ENCODE measurements at regions not wholly inside any gene's neighbourhood (a gene's known extent, or its start where the extent isn't known, plus 50 kb on each side); places are given as distances from the start of the nearest gene placed in this dataset.

DNA sequence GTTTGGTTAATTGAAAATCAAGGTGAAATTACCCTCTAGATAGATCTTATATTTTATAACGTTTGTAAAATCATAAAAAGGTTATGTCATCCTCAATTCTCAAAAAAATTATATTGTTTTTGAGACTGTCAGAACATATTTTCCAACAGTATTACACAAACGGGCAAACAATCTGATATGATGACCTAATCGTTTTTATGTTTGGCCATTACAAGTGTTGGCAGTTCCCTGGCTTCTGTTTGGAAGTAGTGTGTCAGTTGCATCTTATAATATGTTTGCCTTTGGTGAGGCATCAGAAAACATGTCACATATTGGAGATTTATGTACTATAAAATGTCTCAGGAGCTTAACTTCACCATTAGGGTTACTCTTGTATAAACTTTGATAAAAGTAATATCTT, 308.1 kb upstream of the EPHA7 start:
- Histone ChIP-seq H3K27ac (ENCODE audit: low read length) (no peak overlapping the region), H3K9me3 (ENCODE audit: control insufficient read depth in 1 of 2, low read length in 2 of 2) (no peaks in the 10 kb centered on the region), H3K27me3 (ENCODE audit: low read depth, low read length) (no peaks in the 10 kb centered on the region), H3K36me3 (ENCODE audit: control insufficient read depth in 1 of 2, insufficient read depth in 2 of 2, low read length in 2 of 2) (no peaks in the 10 kb centered on the region), H3K4me1 (ENCODE audit: control insufficient read depth in 1 of 2, insufficient read depth in 2 of 2, low read length in 2 of 2) (no peaks in the 10 kb centered on the region), H3K4me3 (ENCODE audit: low read depth in 1 of 2, low read length in 2 of 2) (no peak overlapping the region)

DNA sequence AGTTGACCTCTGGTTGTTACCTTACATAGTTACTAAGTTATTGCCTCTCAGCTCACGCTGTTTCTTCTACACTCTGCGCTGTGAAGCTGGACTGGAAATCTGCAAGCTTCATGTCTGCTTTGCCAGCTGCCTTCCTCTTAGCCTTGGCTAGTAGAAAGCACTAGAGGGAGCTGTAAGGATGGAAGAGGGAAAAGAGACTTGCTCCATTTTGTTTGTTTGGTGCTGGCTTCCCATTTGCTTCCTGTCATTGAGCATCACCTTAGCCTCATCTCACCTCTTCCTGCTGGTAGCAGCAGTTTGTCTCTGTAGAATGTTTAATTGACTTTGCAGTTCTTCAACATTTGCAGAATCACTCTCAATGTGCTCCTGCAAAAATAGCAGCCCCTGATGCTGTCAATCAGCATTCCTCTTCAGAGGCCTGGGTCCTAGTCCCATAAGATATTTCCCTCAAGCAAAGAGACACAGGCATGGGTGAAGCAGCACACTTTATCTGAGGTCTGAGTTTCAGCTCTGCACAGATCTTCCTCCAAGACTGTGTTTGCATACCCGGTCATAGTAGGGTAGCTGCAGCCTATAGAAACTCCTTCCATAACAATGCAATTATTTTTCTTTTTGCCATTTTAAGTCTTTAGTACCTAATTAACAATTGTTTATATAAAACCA, 302.2 kb upstream of the EPHA7 start:
- no peaks in the 10 kb centered on the region for H3K27me3 ChIP-seq (ENCODE audit: low read depth, low read length)
- no peak overlapping the region for H3K4me3 ChIP-seq (ENCODE audit: low read depth in 1 of 2, low read length in 2 of 2)
- H3K9me3 ChIP-seq (ENCODE audit: control insufficient read depth in 1 of 2, low read length in 2 of 2), result no peaks in the 10 kb centered on the region
- no peak overlapping the region for H3K27ac ChIP-seq (ENCODE audit: low read length)
- no peaks in the 10 kb centered on the region for H3K4me1 ChIP-seq (ENCODE audit: control insufficient read depth in 1 of 2, insufficient read depth in 2 of 2, low read length in 2 of 2)
- no peaks in the 10 kb centered on the region for H3K36me3 ChIP-seq (ENCODE audit: control insufficient read depth in 1 of 2, insufficient read depth in 2 of 2, low read length in 2 of 2)

GRCh38 chr6:93713974-93714373, 294.6 kb upstream of the EPHA7 start:
- Histone ChIP-seq H3K27me3 (ENCODE audit: low read depth, low read length) (no peaks in the 10 kb centered on the region), H3K4me3 (ENCODE audit: low read depth in 1 of 2, low read length in 2 of 2) (no peak overlapping the region), H3K9me3 (ENCODE audit: control insufficient read depth in 1 of 2, low read length in 2 of 2) (peaks cover 6 to 14% of the 10 kb centered on the region in 2 donors), H3K36me3 (ENCODE audit: control insufficient read depth in 1 of 2, insufficient read depth in 2 of 2, low read length in 2 of 2) (no peaks in the 10 kb centered on the region), H3K4me1 (ENCODE audit: control insufficient read depth in 1 of 2, insufficient read depth in 2 of 2, low read length in 2 of 2) (no peaks in the 10 kb centered on the region), H3K27ac (ENCODE audit: low read length) (no peak overlapping the region)

GRCh38 chr6:93703431-93703830, 284.1 kb upstream of the EPHA7 start:
- Histone ChIP-seq H3K36me3 (ENCODE audit: control insufficient read depth in 1 of 2, insufficient read depth in 2 of 2, low read length in 2 of 2) (no peaks in the 10 kb centered on the region), H3K27ac (ENCODE audit: low read length) (no peak overlapping the region), H3K4me3 (ENCODE audit: low read depth in 1 of 2, low read length in 2 of 2) (no peak overlapping the region), H3K9me3 (ENCODE audit: control insufficient read depth in 1 of 2, low read length in 2 of 2) (peaks cover 0 to 6% of the 10 kb centered on the region in 2 donors), H3K27me3 (ENCODE audit: low read depth, low read length) (no peaks in the 10 kb centered on the region), H3K4me1 (ENCODE audit: control insufficient read depth in 1 of 2, insufficient read depth in 2 of 2, low read length in 2 of 2) (no peaks in the 10 kb centered on the region)

DNA sequence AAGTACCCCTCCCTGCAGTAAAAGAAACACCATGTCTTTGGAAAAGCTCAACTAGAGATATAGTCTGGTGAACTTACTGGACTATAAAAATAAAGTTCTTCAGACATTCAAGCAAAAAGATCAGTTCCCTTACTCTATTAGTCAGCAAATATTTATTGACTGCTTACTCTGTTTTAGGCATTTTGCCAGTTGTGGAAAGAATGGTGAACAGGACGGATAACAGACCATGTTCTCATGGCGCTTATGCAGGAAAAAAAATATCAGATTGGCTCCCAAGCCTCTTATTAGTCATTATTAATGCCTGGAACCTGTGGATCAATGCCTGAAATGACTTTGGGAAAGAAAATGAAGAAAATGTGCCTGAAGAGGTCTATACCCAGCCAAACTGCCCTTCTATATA, 282.2 kb upstream of the EPHA7 start:
- Histone ChIP-seq H3K27me3 (ENCODE audit: low read depth, low read length) (no peaks in the 10 kb centered on the region), H3K4me3 (ENCODE audit: low read depth in 1 of 2, low read length in 2 of 2) (no peak overlapping the region), H3K36me3 (ENCODE audit: control insufficient read depth in 1 of 2, insufficient read depth in 2 of 2, low read length in 2 of 2) (no peaks in the 10 kb centered on the region), H3K27ac (ENCODE audit: low read length) (no peak overlapping the region), H3K9me3 (ENCODE audit: control insufficient read depth in 1 of 2, low read length in 2 of 2) (no peaks in the 10 kb centered on the region), H3K4me1 (ENCODE audit: control insufficient read depth in 1 of 2, insufficient read depth in 2 of 2, low read length in 2 of 2) (no peaks in the 10 kb centered on the region)

- Histone ChIP-seq H3K27ac (ENCODE audit: low read length) (no peak overlapping the region), H3K4me3 (ENCODE audit: low read depth in 1 of 2, low read length in 2 of 2) (no peak overlapping the region), H3K4me1 (ENCODE audit: control insufficient read depth in 1 of 2, insufficient read depth in 2 of 2, low read length in 2 of 2) (no peaks in the 10 kb centered on the region), H3K27me3 (ENCODE audit: low read depth, low read length) (no peaks in the 10 kb centered on the region), H3K9me3 (ENCODE audit: control insufficient read depth in 1 of 2, low read length in 2 of 2) (no peaks in the 10 kb centered on the region), H3K36me3 (ENCODE audit: control insufficient read depth in 1 of 2, insufficient read depth in 2 of 2, low read length in 2 of 2) (no peaks in the 10 kb centered on the region)
These were observed 266.1 kb upstream of the EPHA7 start for GRCh38 chr6:93685494-93685893.

- no peaks in the 10 kb centered on the region for H3K4me1 ChIP-seq (ENCODE audit: control insufficient read depth in 1 of 2, insufficient read depth in 2 of 2, low read length in 2 of 2)
- no peaks in the 10 kb centered on the region for H3K36me3 ChIP-seq (ENCODE audit: control insufficient read depth in 1 of 2, insufficient read depth in 2 of 2, low read length in 2 of 2)
- H3K9me3 ChIP-seq (ENCODE audit: control insufficient read depth in 1 of 2, low read length in 2 of 2), result no peaks in the 10 kb centered on the region
- no peak overlapping the region for H3K4me3 ChIP-seq (ENCODE audit: low read depth in 1 of 2, low read length in 2 of 2)
- no peaks in the 10 kb centered on the region for H3K27me3 ChIP-seq (ENCODE audit: low read depth, low read length)
- H3K27ac ChIP-seq (ENCODE audit: low read length), result no peak overlapping the region
These were observed 265.0 kb upstream of the EPHA7 start for GRCh38 chr6:93684339-93684738.

- H3K36me3 ChIP-seq (ENCODE audit: control insufficient read depth in 1 of 2, insufficient read depth in 2 of 2, low read length in 2 of 2), result no peaks in the 10 kb centered on the region
- peaks cover 0 to 5% of the 10 kb centered on the region in 2 donors for H3K4me1 ChIP-seq (ENCODE audit: control insufficient read depth in 1 of 2, insufficient read depth in 2 of 2, low read length in 2 of 2)
- H3K27me3 ChIP-seq (ENCODE audit: low read depth, low read length), result no peaks in the 10 kb centered on the region
- H3K4me3 ChIP-seq (ENCODE audit: low read depth in 1 of 2, low read length in 2 of 2), result no peak overlapping the region
- no peak overlapping the region for H3K27ac ChIP-seq (ENCODE audit: low read length)
- H3K9me3 ChIP-seq (ENCODE audit: control insufficient read depth in 1 of 2, low read length in 2 of 2), result no peaks in the 10 kb centered on the region
These were observed 260.5 kb upstream of the EPHA7 start for GRCh38 chr6:93679836-93680235.

GRCh38 chr6:93678841-93679454, 259.6 kb upstream of the EPHA7 start:
- Histone ChIP-seq H3K4me3 (ENCODE audit: low read depth in 1 of 2, low read length in 2 of 2) (peak overlapping the region in 1 of 2 donors; percentile 0), H3K9me3 (ENCODE audit: control insufficient read depth in 1 of 2, low read length in 2 of 2) (no peaks in the 10 kb centered on the region), H3K27me3 (ENCODE audit: low read depth, low read length) (no peaks in the 10 kb centered on the region), H3K36me3 (ENCODE audit: control insufficient read depth in 1 of 2, insufficient read depth in 2 of 2, low read length in 2 of 2) (no peaks in the 10 kb centered on the region), H3K4me1 (ENCODE audit: control insufficient read depth in 1 of 2, insufficient read depth in 2 of 2, low read length in 2 of 2) (peaks cover 0 to 5% of the 10 kb centered on the region in 2 donors), H3K27ac (ENCODE audit: low read length) (no peak overlapping the region)

DNA sequence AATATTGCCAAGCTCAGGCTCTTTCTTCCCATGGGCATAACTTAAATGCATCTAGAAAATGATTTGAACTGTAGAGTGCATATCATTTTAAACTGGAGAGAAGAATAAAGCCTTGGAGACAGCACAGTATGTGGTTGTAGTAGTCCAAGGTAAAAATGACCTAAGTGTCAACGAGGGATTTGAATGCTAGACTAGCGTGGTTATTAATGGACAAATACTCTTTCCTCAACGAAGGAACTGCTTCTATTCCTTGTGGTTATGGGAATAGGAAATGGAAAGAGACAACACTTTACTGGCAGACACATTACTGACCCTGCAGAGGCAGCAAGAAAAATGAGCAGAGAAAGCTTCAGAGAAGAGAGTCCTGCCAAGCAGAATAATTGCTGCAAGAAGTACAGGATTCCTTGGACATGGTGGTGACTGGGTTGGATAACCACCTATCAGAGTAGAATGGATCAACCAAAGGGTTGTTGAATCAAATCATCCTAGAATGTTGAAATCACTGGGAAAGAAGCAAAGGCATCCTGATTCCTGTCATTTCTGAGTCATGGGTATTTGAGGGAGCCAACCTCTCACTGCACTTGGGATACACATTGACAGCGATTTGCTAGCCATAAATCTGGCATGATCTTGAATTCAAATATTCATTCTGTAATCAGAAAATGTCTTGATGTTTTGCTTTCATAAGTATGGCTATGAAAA, 258.1 kb upstream of the EPHA7 start:
- Histone ChIP-seq H3K27me3 (ENCODE audit: low read depth, low read length) (no peaks in the 10 kb centered on the region), H3K4me1 (ENCODE audit: control insufficient read depth in 1 of 2, insufficient read depth in 2 of 2, low read length in 2 of 2) (peaks cover 0 to 5% of the 10 kb centered on the region in 2 donors), H3K4me3 (ENCODE audit: low read depth in 1 of 2, low read length in 2 of 2) (no peak overlapping the region), H3K36me3 (ENCODE audit: control insufficient read depth in 1 of 2, insufficient read depth in 2 of 2, low read length in 2 of 2) (no peaks in the 10 kb centered on the region), H3K9me3 (ENCODE audit: control insufficient read depth in 1 of 2, low read length in 2 of 2) (no peaks in the 10 kb centered on the region), H3K27ac (ENCODE audit: low read length) (no peak overlapping the region)

DNA sequence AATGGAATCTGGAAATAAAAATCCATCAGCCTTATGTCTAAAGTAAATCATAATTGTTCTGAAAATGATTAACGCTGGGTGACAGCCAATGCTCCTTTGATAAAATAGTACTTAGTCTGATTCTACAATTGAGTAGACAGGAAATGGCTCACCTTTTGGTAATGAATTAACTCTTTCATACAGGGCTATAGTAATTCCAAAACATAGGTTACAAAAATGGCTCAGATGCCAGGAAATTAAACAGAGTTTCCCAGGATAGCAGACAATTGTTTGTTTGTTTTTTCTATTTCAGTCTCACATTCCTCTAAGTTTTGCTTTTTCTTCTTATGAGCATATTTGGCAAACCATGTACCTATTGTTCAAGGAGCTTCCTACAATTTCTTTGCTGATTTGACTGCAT, 257.2 kb upstream of the EPHA7 start:
- no peak overlapping the region for H3K27ac ChIP-seq (ENCODE audit: low read length)
- H3K4me3 ChIP-seq (ENCODE audit: low read depth in 1 of 2, low read length in 2 of 2), result no peak overlapping the region
- H3K9me3 ChIP-seq (ENCODE audit: control insufficient read depth in 1 of 2, low read length in 2 of 2), result no peaks in the 10 kb centered on the region
- peaks cover 0 to 5% of the 10 kb centered on the region in 2 donors for H3K4me1 ChIP-seq (ENCODE audit: control insufficient read depth in 1 of 2, insufficient read depth in 2 of 2, low read length in 2 of 2)
- H3K36me3 ChIP-seq (ENCODE audit: control insufficient read depth in 1 of 2, insufficient read depth in 2 of 2, low read length in 2 of 2), result no peaks in the 10 kb centered on the region
- H3K27me3 ChIP-seq (ENCODE audit: low read depth, low read length), result no peaks in the 10 kb centered on the region
